ENCODE measurements at regions not wholly inside any gene's neighbourhood (a gene's known extent, or its start where the extent isn't known, plus 50 kb on each side); places are given as distances from the start of the nearest gene placed in this dataset.

DNA sequence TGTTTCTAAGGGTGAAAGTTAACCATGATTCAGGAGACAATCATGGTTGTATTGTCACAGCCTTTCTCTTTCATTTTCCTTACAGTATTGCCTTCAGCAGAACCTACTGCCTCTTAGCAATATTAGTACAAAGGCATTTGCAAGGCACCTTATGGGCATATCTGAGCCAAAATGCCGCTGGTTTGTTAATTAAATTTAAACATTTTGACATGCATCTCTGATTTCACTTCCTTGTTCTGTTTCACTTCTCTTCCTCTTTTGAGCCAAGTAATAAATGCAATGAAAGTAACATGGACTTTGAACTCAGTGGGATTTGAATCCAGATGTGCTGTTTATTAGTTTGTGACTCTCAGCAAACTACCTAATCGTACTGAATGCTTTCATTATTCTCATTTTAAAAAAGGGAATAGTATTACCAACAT is 467.4 kb upstream of the CITED2 start:
- in situ Hi-C loops (cut with MboI; ENCODE audit: low sequenced_read_pairs, unreplicated experiment) = no loop called here
- DNase-seq (ENCODE audit: low spot score) = no peak
- TF ChIP-seq, protein P1, sequence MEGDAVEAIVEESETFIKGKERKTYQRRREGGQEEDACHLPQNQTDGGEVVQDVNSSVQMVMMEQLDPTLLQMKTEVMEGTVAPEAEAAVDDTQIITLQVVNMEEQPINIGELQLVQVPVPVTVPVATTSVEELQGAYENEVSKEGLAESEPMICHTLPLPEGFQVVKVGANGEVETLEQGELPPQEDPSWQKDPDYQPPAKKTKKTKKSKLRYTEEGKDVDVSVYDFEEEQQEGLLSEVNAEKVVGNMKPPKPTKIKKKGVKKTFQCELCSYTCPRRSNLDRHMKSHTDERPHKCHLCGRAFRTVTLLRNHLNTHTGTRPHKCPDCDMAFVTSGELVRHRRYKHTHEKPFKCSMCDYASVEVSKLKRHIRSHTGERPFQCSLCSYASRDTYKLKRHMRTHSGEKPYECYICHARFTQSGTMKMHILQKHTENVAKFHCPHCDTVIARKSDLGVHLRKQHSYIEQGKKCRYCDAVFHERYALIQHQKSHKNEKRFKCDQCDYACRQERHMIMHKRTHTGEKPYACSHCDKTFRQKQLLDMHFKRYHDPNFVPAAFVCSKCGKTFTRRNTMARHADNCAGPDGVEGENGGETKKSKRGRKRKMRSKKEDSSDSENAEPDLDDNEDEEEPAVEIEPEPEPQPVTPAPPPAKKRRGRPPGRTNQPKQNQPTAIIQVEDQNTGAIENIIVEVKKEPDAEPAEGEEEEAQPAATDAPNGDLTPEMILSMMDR (IDR thresholded peaks at IDR 0.05; ENCODE audit: borderline replicate concordance, control extremely low read depth, extremely low read depth, insufficient read depth, missing control alignments) = no peak

DNA sequence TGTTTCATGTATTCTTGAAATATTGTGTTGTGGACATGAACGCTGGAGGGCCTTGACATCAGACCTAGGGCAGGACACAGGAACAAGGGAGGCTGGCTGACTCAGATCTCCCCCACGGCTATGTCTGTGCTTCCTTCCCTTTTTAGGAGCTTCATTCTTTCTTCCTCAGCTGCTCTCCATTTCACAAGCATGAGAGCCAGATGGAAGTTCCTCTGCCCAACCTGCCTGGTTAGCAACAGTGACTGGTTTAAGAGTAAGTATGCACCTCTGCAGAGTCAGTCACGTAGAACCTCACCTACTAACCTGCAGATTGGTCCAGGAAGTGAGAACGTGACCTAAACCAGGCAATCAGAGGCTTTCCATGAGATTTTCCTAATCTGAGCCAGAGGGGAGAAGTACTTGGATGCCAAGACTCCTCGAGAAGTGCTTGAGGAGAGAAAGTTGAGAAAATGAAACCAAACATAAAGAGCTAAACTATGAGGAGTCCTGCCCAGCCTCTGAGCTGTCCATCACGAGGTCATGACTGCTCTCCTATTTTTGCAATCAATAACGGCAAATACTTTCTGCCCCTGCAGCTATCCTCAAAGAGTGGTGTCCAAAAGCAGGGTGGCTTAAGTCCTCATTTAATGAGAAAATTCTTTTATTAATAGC is 465.2 kb upstream of the CITED2 start:
- TF ChIP-seq, protein P1 (IDR thresholded peaks at IDR 0.05; ENCODE audit: borderline replicate concordance, control extremely low read depth, extremely low read depth, insufficient read depth, missing control alignments) = no peak
- in situ Hi-C loops (cut with MboI; ENCODE audit: low sequenced_read_pairs, unreplicated experiment) = no loop called here
- DNase-seq (ENCODE audit: low spot score) = no peak

DNA sequence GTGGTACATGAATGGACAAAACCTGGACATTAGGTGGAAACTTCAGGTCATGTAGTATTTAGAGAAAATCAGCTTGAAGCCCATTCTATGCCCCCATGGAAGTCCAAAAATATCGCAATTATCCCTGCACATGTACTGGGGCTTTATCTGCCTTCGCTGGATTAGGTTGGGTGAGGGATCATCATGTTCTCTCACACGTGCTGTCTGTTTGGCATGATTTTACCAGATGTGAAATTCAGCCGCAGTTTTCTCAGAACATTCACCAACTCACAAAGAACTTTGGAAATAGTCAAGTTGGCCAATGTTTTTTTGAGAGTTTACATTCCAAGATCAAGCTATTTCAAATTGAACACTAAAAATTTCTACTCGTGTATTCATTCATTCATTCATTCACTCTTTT is 459.8 kb upstream of the CITED2 start:
- TF ChIP-seq, protein P1 (IDR thresholded peaks at IDR 0.05; ENCODE audit: borderline replicate concordance, control extremely low read depth, extremely low read depth, insufficient read depth, missing control alignments) = no peak
- in situ Hi-C loops (cut with MboI; ENCODE audit: low sequenced_read_pairs, unreplicated experiment) = no loop called here
- DNase-seq (ENCODE audit: low spot score) = no peak

DNA sequence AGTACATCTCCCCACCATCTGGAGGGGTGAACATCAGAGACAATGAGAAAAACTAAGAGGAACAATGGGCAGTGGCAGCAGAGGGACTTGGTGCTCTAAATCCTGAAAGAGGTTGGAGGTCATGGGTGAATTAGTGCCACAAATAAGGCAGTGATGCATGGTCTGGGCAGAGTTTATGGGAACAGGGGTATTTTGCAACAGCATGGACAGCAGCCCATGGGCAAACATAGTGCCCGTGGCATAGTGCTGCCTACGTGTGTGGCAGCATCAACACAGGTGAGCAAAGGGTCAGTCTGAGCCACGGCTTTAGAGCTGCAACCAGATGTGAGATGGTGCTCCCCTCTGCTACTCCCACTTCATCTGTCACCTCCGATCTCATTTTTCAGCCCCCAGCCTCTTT is 459.1 kb upstream of the CITED2 start:
- TF ChIP-seq, protein P1 (IDR thresholded peaks at IDR 0.05; ENCODE audit: borderline replicate concordance, control extremely low read depth, extremely low read depth, insufficient read depth, missing control alignments) = no peak
- no peak for DNase-seq (ENCODE audit: low spot score)
- in situ Hi-C loops (cut with MboI; ENCODE audit: low sequenced_read_pairs, unreplicated experiment) = no loop called here

DNA sequence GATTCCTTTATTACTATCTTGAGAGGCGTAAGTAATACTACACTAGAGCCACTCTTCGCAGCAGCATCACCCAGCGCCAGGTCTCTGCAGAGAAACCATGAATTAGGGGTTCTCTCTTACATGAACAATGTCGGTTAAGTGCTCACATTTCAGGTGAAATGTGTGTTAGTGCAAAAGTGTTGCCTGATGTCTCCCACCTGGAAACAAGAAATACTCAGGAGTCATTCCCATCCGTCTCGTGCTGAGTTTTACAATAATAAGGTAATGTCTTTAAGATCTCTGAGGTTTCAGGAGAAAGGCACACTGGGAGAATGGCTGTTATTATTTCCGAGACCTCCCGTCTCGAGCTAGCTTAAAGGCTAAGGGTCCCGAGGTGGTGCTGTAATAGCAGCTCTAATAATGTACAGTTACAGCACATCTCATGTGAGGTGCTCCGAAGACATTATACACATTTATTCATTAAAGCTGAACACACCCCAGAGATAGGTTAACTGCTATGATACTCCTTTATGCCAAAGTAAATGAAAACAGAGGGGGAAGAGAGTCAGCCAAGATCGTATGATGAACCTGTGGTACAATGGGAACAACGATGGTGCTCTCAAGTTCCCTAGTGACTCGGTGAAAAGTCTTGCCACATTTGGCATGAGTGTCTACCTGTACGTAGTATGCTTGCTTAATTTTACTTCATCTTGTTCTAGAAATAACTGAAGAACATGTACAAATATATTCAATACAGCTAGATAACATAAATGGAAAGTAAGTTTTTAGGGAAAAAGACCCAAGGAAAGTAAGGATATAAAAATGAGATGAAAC is 458.3 kb upstream of the CITED2 start:
- in situ Hi-C loops (cut with MboI; ENCODE audit: low sequenced_read_pairs, unreplicated experiment) = no loop called here
- no peak for DNase-seq (ENCODE audit: low spot score)
- TF ChIP-seq, protein P1 (IDR thresholded peaks at IDR 0.05; ENCODE audit: borderline replicate concordance, control extremely low read depth, extremely low read depth, insufficient read depth, missing control alignments) = no peak

DNA sequence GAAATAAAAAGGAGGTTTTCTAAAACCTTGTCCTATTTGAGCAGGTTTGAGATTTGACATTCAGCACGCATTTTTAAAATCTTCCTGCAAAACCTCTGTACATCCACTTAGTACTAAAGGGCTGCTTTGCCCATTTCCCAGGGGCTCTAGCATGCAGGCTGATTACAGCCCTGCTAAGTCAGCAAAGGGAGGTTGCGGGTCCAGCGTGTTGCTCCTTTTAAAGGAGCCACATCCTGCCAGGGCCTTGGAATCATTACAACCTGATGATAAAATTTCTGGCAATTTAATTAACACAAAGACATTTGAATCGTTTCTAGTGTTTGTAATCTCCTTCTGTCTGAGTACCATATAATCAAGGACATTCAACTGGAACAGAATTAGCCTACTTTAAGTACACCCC is 455.1 kb upstream of the CITED2 start:
- no peak for DNase-seq (ENCODE audit: low spot score)
- TF ChIP-seq, protein P1 (IDR thresholded peaks at IDR 0.05; ENCODE audit: borderline replicate concordance, control extremely low read depth, extremely low read depth, insufficient read depth, missing control alignments) = no peak
- in situ Hi-C loops (cut with MboI; ENCODE audit: low sequenced_read_pairs, unreplicated experiment) = no loop called here
